Kidney (tissue), 13 donors: ENCODE measurements at regions not wholly inside any gene's neighbourhood (a gene's known extent, or its start where the extent isn't known, plus 50 kb on each side); places are given as distances from the start of the nearest gene placed in this dataset.

Source experiments
- DNase-seq, 5 donors: peaks; one replicate each; pipeline ENCODE4 v3.0.0-alpha.2; 2013 to 2020
- FAIRE-seq: peaks from 2 replicates; lab custom pipeline; 2012; peaks lifted over from hg19 to GRCh38; lab: Jason Lieb, UNC
- H3K27ac ChIP-seq, 2 donors: one replicate each; pipeline ENCODE4 v1.7.0; 2013; ENCODE audit warnings: low read depth in 2 of 2, low read length in 2 of 2, inconsistent platforms in 1 of 2
- H3K27me3 ChIP-seq: one replicate; pipeline ENCODE4 v1.7.1; 2013; ENCODE audit warnings: low read length, inconsistent platforms; ENCODE audit not compliant: control insufficient read depth, insufficient read depth
- H3K36me3 ChIP-seq, 3 donors: one replicate each; pipeline versions ENCODE4 v1.7.0 to v1.7.1; 2013; ENCODE audit warnings: low read length in 3 of 3, control low read depth in 1 of 3, inconsistent platforms in 1 of 3; ENCODE audit not compliant: insufficient read depth in 3 of 3, control insufficient read depth in 2 of 3
- H3K4me1 ChIP-seq, 3 donors: one replicate each; pipeline versions ENCODE4 v1.7.0 to v1.7.1; 2013; ENCODE audit warnings: low read length in 3 of 3, inconsistent platforms in 1 of 3, low read depth in 1 of 3; ENCODE audit not compliant: control insufficient read depth in 2 of 3, insufficient read depth in 2 of 3
- H3K4me3 ChIP-seq, 3 donors: one replicate each; pipeline versions ENCODE4 v1.7.0 to v1.8.1; 2013; ENCODE audit warnings: low read length in 3 of 3, control low read depth in 1 of 3, inconsistent platforms in 1 of 3
- H3K9ac ChIP-seq, 3 donors: one replicate each; pipeline versions ENCODE4 v1.7.0 to v1.7.1; 2013; ENCODE audit warnings: low read length in 3 of 3, control low read depth in 1 of 3, inconsistent platforms in 1 of 3
- H3K9me3 ChIP-seq, 3 donors: one replicate each; pipeline versions ENCODE4 v1.7.0 to v1.7.1; 2013; ENCODE audit warnings: low read length in 3 of 3, control low read depth in 1 of 3, inconsistent platforms in 1 of 3; ENCODE audit not compliant: control insufficient read depth in 2 of 3, insufficient read depth in 1 of 3
- intact Hi-C: fragments of 100-400 bp; cut with DNase I; formaldehyde crosslinking; loops from one replicate; pipeline ENCODE4 v1.11.1; 2022
- TF ChIP-seq, protein P1 (sequence below): IDR thresholded peaks from 3 replicates; pipeline ENCODE4 v1.5.1; 2012; ENCODE audit warnings: mild to moderate bottlenecking, moderate library complexity, borderline replicate concordance; ENCODE audit not compliant: insufficient read depth; ENCODE audit errors: extremely low read depth
- donor health status: control.
- donor health status: control.
- donor health status: control.
- donor health status: control.
- donor health status: control.
- donor health status: DM: yes; HTN: yes; CAD: no.
- donor health status: Normal renal cell carcinoma (clear cell type).

DNA sequence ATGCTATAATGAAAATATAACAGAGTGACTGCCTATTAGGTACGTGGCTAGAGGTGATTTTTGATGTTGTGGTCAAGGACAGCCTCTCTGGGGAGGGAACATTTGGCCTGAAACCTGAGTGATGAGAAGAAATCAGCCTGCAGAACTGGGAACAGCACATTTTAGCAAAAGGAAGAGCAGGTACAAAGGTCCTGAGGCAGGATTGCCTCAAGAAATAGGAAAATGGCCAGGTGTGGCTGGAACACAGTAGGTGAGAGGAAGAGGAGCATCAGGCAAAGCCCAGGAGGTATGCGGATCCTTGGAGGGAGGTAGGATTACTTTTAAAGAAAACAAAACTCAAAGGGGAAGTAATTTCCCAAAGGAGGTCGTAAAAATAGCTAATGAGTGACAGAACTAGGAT is 582.9 kb downstream of the MED13L start:
- H3K36me3 ChIP-seq: no peaks in the 10 kb centered on the region
- DNase-seq (no peak), FAIRE-seq (no peak)
- TF ChIP-seq, protein P1, sequence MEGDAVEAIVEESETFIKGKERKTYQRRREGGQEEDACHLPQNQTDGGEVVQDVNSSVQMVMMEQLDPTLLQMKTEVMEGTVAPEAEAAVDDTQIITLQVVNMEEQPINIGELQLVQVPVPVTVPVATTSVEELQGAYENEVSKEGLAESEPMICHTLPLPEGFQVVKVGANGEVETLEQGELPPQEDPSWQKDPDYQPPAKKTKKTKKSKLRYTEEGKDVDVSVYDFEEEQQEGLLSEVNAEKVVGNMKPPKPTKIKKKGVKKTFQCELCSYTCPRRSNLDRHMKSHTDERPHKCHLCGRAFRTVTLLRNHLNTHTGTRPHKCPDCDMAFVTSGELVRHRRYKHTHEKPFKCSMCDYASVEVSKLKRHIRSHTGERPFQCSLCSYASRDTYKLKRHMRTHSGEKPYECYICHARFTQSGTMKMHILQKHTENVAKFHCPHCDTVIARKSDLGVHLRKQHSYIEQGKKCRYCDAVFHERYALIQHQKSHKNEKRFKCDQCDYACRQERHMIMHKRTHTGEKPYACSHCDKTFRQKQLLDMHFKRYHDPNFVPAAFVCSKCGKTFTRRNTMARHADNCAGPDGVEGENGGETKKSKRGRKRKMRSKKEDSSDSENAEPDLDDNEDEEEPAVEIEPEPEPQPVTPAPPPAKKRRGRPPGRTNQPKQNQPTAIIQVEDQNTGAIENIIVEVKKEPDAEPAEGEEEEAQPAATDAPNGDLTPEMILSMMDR: no peak
- intact Hi-C loops: no loop called here
- H3K27me3 ChIP-seq: no peaks in the 10 kb centered on the region
- H3K9me3 ChIP-seq: no peaks in the 10 kb centered on the region
- no peak overlapping the region for H3K27ac ChIP-seq
- H3K4me1 ChIP-seq: no peaks in the 10 kb centered on the region
- no peak overlapping the region for H3K4me3 ChIP-seq
- H3K9ac ChIP-seq: no peak overlapping the region

DNA sequence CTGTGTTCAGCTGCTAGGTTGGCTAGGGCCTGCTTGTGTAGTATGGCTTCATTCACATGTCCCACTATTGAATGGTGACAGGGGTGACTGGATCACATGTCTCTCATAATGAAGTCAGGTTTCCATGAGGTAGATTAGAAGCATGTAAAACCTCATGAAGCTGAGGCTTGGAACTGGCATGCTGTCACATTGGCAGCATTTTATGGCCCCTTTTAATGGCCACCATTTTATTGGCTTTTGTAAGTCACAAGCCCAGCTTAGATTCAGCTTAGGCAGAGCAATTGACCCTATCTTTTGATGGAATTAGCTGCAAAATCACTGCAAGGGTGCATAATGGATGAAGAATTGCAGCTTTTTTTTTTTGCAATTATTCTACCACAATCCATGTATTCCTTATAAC is 583.5 kb downstream of the MED13L start:
- FAIRE-seq (no peak), DNase-seq (no peak)
- Histone ChIP-seq H3K27ac (no peak overlapping the region), H3K36me3 (no peaks in the 10 kb centered on the region), H3K9me3 (no peaks in the 10 kb centered on the region), H3K9ac (no peak overlapping the region), H3K4me1 (no peaks in the 10 kb centered on the region), H3K27me3 (no peaks in the 10 kb centered on the region), H3K4me3 (no peak overlapping the region)
- intact Hi-C loops: no loop called here
- TF ChIP-seq, protein P1: no peak

DNA sequence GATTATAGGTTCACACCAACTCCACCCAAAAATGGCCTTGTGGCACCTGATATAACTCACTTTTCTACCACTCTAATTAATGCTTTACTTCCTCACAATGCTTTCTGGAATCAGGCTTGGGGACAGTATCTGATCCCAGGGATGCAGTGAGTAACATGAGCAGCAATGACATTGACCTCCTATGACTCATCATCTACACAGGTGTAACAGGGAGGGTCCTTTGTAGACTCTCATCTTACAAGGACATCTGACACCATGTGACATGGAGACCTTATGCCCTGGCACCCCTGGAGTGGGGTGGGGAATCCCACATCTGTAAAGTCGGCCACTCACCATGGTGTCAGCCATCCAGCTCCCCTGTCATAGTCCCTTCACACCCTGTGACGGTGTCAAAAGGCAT is 586.4 kb downstream of the MED13L start:
- TF ChIP-seq, protein P1: no peak
- DNase-seq (peak in 3 of 5 donors; percentile 12 to 28 (median 26)), FAIRE-seq (no peak)
- Histone ChIP-seq H3K4me3 (no peak overlapping the region), H3K9ac (no peak overlapping the region), H3K4me1 (no peaks in the 10 kb centered on the region), H3K27ac (no peak overlapping the region), H3K36me3 (no peaks in the 10 kb centered on the region), H3K9me3 (no peaks in the 10 kb centered on the region), H3K27me3 (no peaks in the 10 kb centered on the region)
- intact Hi-C loops: no loop called here

DNA sequence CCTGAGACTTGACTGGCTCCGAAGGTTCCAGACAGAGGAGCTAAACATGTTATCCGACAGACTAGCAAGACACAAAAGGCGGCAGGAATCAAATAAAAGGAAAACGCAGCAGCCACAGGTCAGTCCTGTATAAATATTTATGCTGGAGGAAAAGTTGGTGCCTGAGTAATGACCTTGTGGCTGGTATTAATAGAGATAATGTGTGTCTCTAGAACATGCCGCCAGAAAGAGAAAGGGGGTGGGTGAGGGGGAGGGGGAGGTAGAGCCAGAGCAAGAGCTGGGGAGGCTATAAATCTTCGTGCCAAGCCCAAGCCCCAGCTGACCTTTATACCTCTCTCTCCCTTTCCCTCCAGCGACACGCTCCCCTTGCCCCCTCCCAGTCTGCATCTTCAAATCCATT is 590.4 kb downstream of the MED13L start:
- no peaks in the 10 kb centered on the region for H3K27me3 ChIP-seq
- H3K4me1 ChIP-seq: no peaks in the 10 kb centered on the region
- no peak overlapping the region for H3K9ac ChIP-seq
- intact Hi-C loops: no loop called here
- TF ChIP-seq, protein P1: no peak
- H3K27ac ChIP-seq: no peak overlapping the region
- H3K36me3 ChIP-seq: no peaks in the 10 kb centered on the region
- H3K9me3 ChIP-seq: no peaks in the 10 kb centered on the region
- no peak for FAIRE-seq
- DNase-seq: peak in 4 of 5 donors; percentile 58 to 78 (median 62)
- H3K4me3 ChIP-seq: no peak overlapping the region
